HG02840 (cell line): ENCODE measurements at regions not wholly inside any gene's neighbourhood (a gene's known extent, or its start where the extent isn't known, plus 50 kb on each side); places are given as distances from the start of the nearest gene placed in this dataset.
"Not testable (repeated sequence)": the region's sequence is repeated elsewhere in the genome, so short reads cannot be mapped to it uniquely, and the experiment has no call there.

ENCODE experiments used
- ATAC-seq: cut with Tn5 transposase; IDR thresholded peaks from one replicate; pipeline ENCODE4 v1.9.1; 2021; ENCODE audit warnings: mild to moderate bottlenecking, moderate library complexity, moderate number of reproducible peaks; ENCODE audit not compliant: unreplicated experiment, low FRiP score

DNA sequence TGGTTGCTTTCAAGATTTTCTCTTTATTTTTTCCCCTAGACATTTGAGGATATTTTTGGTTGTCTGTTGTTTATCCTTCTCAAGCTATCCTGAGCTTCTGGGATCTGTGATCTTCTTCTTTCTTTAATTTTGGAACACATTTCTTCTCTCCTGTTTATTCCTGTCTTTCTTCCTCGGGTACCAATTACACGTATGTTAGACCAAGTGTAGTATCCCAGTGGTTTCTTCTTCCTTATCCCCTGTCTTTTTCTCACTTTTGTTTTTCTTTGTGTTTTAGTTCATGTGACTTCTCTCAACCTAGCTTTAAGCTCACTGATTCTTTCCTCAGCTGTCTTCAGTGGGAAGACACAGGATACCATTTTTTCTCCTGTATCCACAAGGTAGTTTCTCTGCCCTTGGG is 120.0 kb downstream of the GALR1 start:
- ATAC-seq = no peak

DNA sequence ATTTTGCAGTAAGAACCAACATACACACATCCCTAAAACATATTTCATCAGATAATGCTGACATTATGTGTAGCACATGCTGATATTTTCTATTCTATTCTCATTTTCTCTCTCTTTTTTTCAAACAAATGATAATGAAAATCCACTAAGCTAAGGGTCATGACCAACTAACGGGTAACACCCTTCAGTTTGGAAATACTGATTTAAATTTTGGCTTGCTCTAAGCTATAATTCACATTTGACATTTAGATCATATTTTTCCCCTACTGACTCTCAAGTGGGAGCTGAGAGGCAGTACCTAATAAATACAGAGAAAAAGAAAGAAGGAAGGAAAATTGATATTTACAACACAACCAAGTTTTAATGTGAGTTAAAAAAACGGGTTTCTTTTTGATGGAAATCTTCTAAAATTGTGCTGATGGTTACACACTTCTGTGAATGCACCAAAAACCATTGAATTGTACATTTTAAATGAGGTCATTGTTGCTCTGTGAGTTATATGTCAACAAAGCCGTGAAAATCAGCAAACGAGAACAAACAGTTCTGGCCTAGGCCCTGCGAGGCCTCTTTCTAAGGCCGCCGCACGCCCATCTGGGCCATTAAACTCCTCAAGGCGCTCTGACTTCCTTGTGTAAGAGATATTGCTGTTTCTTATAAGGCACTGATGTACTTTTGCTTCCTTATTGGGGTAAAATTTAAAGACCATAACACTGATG is 124.2 kb downstream of the GALR1 start:
- no peak for ATAC-seq

DNA sequence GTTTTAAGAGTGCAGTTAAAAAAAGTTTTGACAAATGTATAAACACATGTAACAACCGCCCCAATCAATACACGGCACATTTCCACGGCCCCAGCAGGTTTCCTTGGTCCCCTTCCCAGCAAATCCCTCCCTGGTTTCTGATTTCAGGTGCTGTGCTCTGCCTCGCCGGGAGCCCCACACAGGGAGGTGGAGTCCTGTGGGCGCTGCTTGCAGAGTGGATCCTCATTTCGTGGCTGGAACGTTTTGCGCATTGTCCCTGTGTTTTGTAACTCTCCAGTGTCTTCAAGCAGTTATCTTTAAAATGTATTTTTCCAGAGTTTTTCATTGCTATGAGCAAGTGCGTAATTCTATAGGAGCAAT is 124.8 kb downstream of the GALR1 start:
- ATAC-seq = no peak

DNA sequence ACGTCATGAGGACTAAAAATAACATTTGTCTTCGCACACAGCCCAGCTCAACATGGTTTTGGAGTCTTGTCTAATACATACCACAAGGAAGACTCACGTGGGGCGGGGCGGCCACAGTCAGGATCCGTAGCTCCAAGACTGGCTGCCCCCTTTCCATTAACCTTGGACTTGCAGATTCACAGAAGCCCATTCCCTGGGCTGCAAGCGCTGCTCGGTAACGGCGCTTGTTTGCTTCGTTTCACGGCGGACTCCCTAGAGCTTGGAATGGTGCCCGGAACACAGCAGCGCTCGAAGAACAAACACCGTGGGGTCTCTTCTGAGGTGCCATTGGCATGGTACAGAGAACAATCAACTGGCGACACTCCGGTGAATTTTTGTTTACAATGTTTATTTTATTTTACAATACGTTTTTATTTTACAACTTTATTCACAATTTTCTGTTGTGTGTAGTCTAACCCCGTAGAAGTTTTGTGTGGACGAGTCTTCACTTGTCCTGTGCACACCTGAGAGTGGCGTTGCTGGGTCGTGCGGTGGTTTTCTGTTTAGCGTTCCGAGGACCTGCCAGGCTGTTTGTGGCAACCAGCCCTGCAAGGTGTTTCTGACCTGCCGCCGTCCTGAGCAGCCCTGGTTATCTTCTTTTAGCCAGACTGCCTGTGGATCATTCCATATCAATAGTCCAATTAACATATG is 126.5 kb downstream of the GALR1 start:
- no peak for ATAC-seq

DNA sequence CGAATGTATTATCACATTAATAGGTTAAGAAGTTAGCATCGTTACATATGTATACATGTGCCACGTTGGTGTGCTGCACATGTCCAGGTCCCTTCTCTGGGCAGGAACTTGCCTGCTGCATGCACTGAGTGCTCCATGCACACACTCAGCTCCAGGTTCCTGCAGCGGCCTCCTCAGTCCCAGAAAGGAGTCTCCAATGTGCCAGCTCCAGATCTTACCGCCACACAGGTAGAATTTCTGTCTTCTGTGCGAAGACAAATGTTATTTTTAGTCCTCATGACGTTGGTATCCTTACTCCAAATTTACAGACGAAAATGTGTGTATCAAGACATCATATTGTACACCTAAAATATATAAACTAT is 127.1 kb downstream of the GALR1 start:
- no peak for ATAC-seq

DNA sequence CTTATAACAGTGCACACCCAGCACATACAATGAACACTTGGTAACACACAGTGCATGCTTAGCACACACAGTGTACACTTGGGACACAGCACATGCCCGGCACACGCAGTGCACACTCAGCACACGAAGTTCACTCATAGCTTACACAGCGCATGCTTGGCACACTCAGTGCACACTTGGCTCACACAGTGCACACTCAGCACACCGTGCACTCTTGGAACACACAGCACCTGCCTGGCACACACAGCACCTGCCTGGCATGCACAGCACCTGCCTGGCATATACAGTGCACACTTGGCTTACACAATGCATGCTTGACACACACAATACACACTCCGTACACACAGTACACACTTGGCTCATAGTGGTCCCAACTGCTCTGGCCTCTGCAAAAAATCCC is 128.2 kb downstream of the GALR1 start:
- ATAC-seq = no peak

DNA sequence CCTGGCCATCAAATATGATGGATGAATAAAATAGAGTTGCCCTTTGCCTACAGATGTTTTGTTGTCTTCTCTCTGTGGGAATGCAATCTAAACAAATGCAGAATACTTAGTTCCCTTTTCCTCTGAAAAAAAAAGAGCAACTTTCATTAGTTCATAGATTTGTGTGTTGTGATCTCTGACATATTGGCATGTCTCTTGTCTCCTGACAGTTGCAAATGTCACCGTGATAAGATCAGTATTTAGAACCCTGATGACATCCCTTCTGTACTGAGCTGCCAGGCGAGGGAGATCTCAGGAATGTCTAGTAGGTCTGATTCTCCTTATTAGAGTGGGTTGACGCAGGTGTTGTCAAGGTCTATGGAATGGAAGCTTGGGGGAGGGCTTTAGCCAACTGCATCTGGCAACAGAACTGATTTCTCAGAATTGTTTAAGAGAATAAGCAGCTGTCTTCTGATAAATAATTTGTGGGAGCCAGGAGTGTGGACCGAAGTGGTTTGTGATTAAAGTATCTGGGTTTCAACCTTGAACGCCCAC is 130.4 kb downstream of the GALR1 start:
- ATAC-seq = no peak

DNA sequence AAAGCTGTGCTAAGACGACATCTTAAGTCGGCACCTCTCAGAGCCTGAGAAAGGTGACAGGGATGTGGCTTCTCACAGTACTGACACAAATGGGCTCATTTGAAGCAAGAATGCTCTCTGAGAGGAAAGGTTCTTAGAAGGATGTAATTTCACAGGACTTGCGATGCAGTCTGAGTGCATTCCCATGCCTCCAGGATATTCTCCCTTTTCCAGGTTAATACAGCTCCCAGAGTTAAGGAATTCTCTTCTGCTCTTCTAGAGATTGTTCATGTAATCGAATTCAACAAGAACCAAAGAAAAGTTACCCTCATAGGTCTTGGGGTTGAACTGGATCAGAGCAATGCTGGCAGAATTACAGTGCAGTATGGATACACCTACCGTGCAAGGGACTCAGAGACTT is 131.0 kb downstream of the GALR1 start:
- ATAC-seq = no peak

DNA sequence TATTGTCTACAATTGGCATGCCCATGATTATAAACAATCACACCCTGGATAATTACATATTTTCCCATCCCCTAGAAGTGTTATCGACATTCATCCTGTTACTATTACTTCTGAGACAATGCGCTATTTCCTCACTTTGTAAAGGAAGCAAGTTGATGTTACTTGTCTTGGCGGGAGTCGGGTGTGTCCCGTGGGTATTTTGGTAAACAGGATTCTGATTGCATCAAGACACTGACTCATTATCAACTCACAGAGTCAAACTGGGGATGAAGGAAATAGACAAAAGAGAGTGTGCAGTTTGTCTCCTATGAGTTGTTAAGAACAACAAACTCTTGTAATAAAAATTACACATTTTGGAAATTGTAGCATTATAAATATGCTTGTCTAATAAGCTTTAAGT is 142.7 kb downstream of the GALR1 start:
- no peak for ATAC-seq

DNA sequence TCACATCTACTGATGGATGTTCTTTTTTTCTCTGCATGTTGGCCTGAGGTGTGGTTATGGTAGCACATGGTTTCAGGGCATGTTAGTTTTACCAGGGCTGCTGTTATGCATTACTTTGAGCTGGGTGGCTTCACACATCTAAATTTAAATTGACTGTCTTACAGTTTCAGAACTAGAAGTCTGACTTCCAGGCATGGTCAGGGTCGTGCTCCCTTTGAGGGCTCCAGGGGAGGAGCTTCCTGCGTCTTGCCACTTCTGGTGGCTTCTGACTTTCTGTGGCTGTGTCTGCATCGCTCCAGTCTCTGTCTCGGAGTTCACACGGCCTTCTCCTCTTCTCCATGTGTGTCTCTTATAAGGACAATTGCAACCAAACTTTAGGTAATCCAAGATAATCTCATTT is 143.9 kb downstream of the GALR1 start:
- ATAC-seq = no peak

DNA sequence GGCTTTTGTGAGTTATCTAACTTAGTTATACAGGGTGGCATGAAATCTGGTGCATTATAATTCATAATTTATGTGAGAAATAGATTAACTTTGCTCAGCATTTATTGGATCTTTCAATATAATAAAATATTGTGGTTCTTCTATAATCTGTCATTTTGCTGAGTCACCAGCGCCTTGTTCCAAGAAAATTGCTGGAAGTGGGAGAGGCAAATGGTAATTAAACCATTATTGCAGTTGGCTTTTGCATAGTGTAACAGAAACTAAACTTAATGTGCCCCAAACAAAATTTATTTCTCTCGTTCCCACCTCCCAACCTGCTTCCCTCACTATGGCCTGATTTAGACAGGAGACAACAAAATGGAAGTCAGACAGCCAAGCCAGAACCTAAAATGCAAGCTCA is 146.3 kb downstream of the GALR1 start:
- no peak for ATAC-seq

DNA sequence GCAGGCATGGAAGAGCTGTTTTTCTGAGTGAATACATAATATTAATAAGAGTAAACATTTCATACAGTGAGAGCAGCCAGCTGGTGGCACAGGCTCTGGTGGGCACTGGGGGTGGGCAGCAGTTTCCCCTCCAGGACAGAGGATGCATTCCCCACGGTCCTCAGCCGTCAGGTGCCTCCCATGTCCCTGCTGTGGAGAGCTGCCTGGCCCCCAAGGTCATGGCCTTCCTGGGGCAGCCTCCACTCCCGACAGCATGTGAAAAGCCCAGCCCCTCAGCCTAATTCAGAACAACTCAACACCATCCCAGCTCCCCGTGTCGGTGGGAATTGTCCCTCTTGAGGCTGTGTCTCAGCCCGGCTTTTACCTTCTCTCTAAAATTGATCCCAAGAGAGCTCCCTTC is 147.4 kb downstream of the GALR1 start:
- ATAC-seq = no peak

DNA sequence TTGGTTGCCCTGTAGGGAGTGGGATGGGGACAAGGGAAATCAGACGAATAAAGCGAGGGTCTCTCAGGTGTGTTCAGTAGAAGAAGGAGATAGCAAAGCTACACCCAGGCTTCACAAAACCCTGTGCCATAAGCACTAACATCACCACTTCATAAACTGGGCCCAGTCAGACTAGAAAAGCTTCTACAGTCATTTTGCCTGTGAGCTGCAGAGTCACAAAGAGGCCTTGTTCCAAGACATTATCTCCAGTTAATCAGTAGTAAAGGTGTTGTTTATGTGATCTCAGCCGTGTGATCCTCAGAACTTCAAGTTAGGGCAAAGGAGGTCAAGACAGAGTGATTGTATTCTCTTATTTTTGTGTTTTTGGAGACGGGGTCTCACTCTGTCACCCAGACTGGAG is 148.0 kb downstream of the GALR1 start:
- no peak for ATAC-seq

DNA sequence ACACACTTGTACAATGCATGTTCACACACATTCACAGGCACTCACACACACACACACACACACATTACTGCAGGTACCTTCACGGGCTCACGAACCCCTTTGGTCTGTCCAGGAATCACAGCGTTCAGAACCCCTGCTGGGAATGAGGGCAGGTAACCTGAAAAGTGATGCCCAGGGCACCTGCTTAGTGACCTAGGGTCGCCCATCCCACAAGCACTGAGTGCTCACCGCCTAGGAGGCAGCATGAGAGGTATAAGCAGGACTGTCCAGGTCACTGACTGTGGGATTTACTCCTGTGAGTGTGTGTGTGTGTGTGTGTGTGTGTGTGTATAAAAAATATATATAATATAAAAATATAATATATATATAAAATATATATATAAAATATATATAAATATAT is 150.9 kb downstream of the GALR1 start:
- no peak for ATAC-seq

DNA sequence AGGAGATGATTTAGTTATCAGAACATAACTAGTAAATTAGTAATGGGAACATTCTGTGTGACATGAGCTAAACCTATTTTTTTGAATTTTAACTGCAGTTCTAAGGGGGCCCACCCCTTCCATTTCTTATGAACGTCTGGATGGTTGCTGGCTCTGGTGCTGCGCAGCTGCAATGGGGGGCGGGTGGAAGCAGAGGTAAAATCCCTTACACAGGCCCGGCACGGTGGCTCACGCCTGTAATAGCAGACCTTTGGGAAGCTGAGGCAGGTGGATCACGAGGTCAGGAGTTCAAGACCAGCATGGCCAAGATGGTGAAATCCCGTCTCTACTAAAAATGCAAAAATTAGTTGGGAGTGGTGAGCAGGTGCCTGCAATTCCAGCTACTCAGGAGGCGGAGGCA is 151.5 kb downstream of the GALR1 start:
- no peak for ATAC-seq

DNA sequence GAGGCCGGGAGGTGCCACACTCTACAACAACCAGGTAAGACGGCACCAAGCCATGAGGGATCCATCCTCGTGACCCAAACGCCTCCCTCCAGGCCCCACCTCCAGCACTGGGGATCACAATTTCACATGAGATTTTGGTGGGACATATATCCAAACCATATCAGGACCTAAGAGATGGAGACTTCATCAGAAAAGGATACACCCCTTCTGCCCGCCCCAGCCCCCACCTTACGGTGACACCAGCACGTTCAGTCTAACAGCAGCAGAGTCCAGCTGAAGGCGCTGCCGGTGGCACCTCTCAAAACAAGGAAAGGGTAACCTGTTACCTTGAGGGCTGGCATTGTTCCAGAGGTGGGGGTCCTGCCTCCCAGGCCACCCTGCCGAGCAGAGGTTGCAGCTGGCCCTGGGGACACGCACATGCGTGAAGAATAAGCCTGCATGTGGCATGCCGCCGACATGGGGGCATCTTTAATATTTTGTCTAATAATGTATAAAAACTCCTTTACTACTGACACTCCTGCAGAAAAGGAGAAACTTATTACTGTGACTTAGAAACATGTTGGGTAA is 154.4 kb downstream of the GALR1 start:
- no peak for ATAC-seq

DNA sequence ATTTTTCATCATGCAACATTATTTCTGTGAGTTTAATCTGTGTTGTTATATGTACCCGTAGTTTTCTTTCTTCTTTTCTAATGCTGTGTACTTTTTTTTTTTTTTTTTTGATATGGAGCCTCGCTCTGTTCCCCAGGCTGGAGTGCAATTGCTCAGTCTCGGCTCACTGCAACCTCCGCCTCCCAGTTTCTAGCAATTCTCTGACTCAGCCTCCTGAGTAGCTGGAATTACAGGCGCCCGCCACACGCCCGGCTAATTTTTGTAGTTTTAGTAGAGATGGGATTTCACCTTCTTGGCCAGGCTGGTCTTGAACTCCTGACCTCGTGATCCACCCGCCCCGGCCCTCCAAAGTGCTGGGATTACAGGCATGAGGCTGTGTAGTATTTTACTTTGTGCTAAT is 155.4 kb downstream of the GALR1 start:
- no peak for ATAC-seq

DNA sequence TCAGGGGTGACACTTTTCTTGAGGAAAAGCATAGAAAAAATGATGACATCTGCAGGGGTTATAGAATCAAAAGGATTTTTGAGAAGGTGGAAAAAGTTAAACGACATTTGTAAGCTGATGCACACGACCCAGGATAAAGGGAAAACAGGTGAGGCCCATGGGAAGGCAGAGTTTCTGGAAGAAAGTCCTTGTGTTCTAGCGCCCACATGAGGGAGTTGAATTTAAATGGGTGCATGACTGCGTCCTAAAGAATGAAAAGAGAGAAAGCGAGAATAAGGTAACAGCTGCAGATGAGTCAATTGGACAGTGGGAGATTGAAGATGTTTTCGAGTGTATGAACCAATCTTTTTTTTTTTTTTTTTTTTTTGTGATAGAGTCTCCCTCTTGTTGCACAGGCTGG is 158.1 kb downstream of the GALR1 start:
- ATAC-seq = no peak

DNA sequence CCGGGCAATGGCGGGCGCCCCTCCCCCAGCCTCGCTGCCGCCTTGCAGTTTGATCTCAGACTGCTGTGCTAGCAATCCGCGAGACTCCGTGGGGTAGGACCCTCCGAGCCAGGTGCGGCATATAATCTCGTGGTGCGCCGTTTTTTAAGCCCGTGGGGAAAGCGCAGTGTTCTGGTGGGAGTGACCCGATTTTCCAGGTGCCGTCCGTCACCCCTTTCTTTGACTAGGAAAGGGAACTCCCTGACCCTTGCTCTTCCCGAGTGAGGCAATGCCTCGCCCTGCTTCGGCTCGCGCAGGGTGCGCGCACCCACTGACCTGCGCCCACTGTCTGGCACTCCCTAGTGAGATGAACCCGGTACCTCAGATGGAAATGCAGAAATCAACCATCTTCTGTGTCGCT is 171.9 kb downstream of the GALR1 start:
- ATAC-seq = not testable (repeated sequence)

DNA sequence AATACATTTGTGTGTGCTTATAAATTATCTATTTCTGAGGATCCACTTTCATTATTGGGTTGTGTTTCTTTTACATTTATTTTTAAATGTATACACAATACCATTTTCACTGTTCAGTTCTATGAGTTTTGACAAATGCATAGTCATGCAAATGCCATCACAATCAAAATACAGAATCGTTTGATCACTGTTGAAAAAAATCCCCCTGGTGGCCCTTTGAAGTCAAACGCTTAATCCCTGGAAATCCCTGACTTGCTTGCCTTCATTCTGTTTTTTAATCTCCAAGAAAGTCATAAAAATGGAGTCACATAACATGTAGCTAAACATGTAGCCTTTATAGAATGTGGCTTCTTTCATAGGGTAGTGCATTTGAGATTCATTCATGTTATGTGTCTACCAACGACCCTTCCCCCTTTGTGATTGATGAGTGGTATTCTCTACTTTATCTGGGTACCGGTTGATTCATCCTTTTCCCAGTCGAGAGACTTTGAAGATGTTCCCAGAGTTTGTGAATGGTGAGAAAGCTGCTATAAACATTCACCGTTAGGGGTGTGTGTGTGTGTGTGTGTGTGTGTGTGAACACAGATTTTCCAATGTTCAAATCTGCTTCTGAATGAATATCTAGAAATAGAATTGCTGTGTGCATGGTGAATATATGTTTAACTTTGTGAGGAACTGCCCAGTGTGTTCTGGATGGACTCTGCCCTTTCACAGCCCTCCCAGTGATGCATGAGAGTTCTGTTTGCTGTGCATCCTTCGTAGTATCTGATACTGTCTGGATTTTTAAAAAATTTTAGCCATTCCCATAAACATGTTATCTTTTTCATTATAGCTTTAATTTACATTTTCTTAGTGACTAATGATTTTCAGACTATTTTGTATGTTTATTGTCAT is 173.6 kb downstream of the GALR1 start:
- no peak for ATAC-seq

DNA sequence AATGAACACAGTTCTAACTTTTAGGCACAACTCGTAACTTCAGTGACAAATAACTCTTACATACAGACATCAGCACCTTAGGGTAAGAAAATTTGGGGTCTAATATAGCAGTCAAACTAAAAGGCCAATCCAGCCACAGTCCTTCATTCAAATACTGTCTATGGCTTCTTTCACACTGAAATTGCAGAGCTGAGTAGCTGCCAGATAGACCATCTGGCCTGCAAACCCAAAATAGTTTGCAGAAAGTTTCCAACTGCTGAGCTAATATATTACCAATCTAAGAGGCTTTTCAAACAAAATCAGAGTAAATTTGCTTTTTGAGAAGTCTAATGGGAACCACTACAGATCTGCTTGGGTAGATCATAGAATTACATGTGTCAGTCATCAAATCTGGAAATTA is 183.4 kb downstream of the GALR1 start:
- no peak for ATAC-seq
